ENCODE measurements at regions not wholly inside any gene's neighbourhood (a gene's known extent, or its start where the extent isn't known, plus 50 kb on each side); places are given as distances from the start of the nearest gene placed in this dataset.

GRCh38 chr3:139159356-139159755 is 114.7 kb upstream of the PRR23C start:
- Histone ChIP-seq H4K20me1 (ENCODE audit: control insufficient read depth, extremely low read depth, insufficient read depth, low read length) (no peaks in the 10 kb centered on the region), H3K27me3 (ENCODE audit: control insufficient read depth, insufficient read depth, low read length) (no peaks in the 10 kb centered on the region), H2AFZ (ENCODE audit: low read length) (no peak overlapping the region), H3K79me2 (ENCODE audit: control insufficient read depth, insufficient read depth, low read length) (no peaks in the 10 kb centered on the region), H3K27ac (ENCODE audit: insufficient read depth, low read length) (no peak overlapping the region), H3K36me3 (ENCODE audit: control insufficient read depth, insufficient read depth, low read length) (no peaks in the 10 kb centered on the region), H3K4me1 (ENCODE audit: control insufficient read depth, extremely low read depth, insufficient read depth, low read length) (no peaks in the 10 kb centered on the region), H3K9me3 (ENCODE audit: control insufficient read depth, insufficient read depth, low read depth, low read length) (no peaks in the 10 kb centered on the region), H3K9ac (ENCODE audit: insufficient read depth, low read length) (no peak overlapping the region), H3K4me3 (replicated peaks in 1 of 4; ENCODE audit: control extremely low read depth in 1 of 4, insufficient read depth in 1 of 4, low read depth in 3 of 4, low read length in 4 of 4) (no peak overlapping the region), H3K4me2 (ENCODE audit: extremely low read depth, insufficient read depth, low read length) (no peak overlapping the region)
- no peak for TF ChIP-seq EZH2 (IDR thresholded peaks at IDR 0.05; ENCODE audit: low read length, missing control alignments)
- TF ChIP-seq CTCF (conservative IDR thresholded peaks at IDR 0.05 in 1 of 2, IDR thresholded peaks at IDR 0.05 in 1 of 2; ENCODE audit: low read depth in 1 of 2, low read length in 2 of 2), result no peak
- no peak for DNase-seq (ENCODE audit: low read depth in 2 of 2)

- no peaks in the 10 kb centered on the region for H3K36me3 ChIP-seq (ENCODE audit: control insufficient read depth, insufficient read depth, low read length)
- H3K4me3 ChIP-seq (replicated peaks in 1 of 4; ENCODE audit: control extremely low read depth in 1 of 4, insufficient read depth in 1 of 4, low read depth in 3 of 4, low read length in 4 of 4), result peak overlapping the region in 2 of 4 experiments; percentile 51 to 56
- TF ChIP-seq EZH2 (IDR thresholded peaks at IDR 0.05; ENCODE audit: low read length, missing control alignments) (no peak), CTCF (conservative IDR thresholded peaks at IDR 0.05 in 1 of 2, IDR thresholded peaks at IDR 0.05 in 1 of 2; ENCODE audit: low read depth in 1 of 2, low read length in 2 of 2) (no peak)
- peak; percentile 16 to 47 for DNase-seq (ENCODE audit: low read depth in 2 of 2)
- peak overlapping the region; percentile 4 for H3K4me2 ChIP-seq (ENCODE audit: extremely low read depth, insufficient read depth, low read length)
- no peak overlapping the region for H3K27ac ChIP-seq (ENCODE audit: insufficient read depth, low read length)
- no peaks in the 10 kb centered on the region for H3K79me2 ChIP-seq (ENCODE audit: control insufficient read depth, insufficient read depth, low read length)
- no peaks in the 10 kb centered on the region for H3K4me1 ChIP-seq (ENCODE audit: control insufficient read depth, extremely low read depth, insufficient read depth, low read length)
- H3K9me3 ChIP-seq (ENCODE audit: control insufficient read depth, insufficient read depth, low read depth, low read length), result no peaks in the 10 kb centered on the region
- no peak overlapping the region for H2AFZ ChIP-seq (ENCODE audit: low read length)
- H3K27me3 ChIP-seq (ENCODE audit: control insufficient read depth, insufficient read depth, low read length), result no peaks in the 10 kb centered on the region
- H4K20me1 ChIP-seq (ENCODE audit: control insufficient read depth, extremely low read depth, insufficient read depth, low read length), result no peaks in the 10 kb centered on the region
- no peak overlapping the region for H3K9ac ChIP-seq (ENCODE audit: insufficient read depth, low read length)
Observed at GRCh38 chr3:139173372-139174108, 128.8 kb upstream of the PRR23C start.

- no peak for TF ChIP-seq EZH2 (IDR thresholded peaks at IDR 0.05; ENCODE audit: low read length, missing control alignments)
- TF ChIP-seq CTCF (conservative IDR thresholded peaks at IDR 0.05 in 1 of 2, IDR thresholded peaks at IDR 0.05 in 1 of 2; ENCODE audit: low read depth in 1 of 2, low read length in 2 of 2), result no peak
- Histone ChIP-seq H3K4me1 (ENCODE audit: control insufficient read depth, extremely low read depth, insufficient read depth, low read length) (no peaks in the 10 kb centered on the region), H3K9me3 (ENCODE audit: control insufficient read depth, insufficient read depth, low read depth, low read length) (no peaks in the 10 kb centered on the region), H3K79me2 (ENCODE audit: control insufficient read depth, insufficient read depth, low read length) (no peaks in the 10 kb centered on the region), H2AFZ (ENCODE audit: low read length) (no peak overlapping the region), H3K27me3 (ENCODE audit: control insufficient read depth, insufficient read depth, low read length) (no peaks in the 10 kb centered on the region), H3K4me2 (ENCODE audit: extremely low read depth, insufficient read depth, low read length) (no peak overlapping the region), H4K20me1 (ENCODE audit: control insufficient read depth, extremely low read depth, insufficient read depth, low read length) (no peaks in the 10 kb centered on the region), H3K9ac (ENCODE audit: insufficient read depth, low read length) (no peak overlapping the region), H3K27ac (ENCODE audit: insufficient read depth, low read length) (no peak overlapping the region), H3K36me3 (ENCODE audit: control insufficient read depth, insufficient read depth, low read length) (no peaks in the 10 kb centered on the region), H3K4me3 (replicated peaks in 1 of 4; ENCODE audit: control extremely low read depth in 1 of 4, insufficient read depth in 1 of 4, low read depth in 3 of 4, low read length in 4 of 4) (no peak overlapping the region)
- no peak for DNase-seq (ENCODE audit: low read depth in 2 of 2)
Observed at GRCh38 chr3:139180489-139180888, 135.8 kb upstream of the PRR23C start.

Measured in fibroblast of lung (primary cell).